Panc1 (cell line): ENCODE measurements at regions not wholly inside any gene's neighbourhood (a gene's known extent, or its start where the extent isn't known, plus 50 kb on each side); places are given as distances from the start of the nearest gene placed in this dataset.
"Not testable (repeated sequence)": the region's sequence is repeated elsewhere in the genome, so short reads cannot be mapped to it uniquely, and the experiment has no call there.

Experiments used
- POLR2AphosphoS5 ChIP-seq: IDR thresholded peaks from 2 replicates; pipeline ENCODE4 v1.6.1; 2012; ENCODE audit warnings: mild to moderate bottlenecking, low read depth, low read length, moderate library complexity
- SIN3A ChIP-seq: IDR thresholded peaks from 2 replicates; pipeline ENCODE4 v1.6.1; 2012; ENCODE audit warnings: low read depth, mild to moderate bottlenecking, low read length, moderate library complexity, borderline replicate concordance; ENCODE audit not compliant: insufficient read depth
- TCF7L2 ChIP-seq: IDR thresholded peaks from 2 replicates; pipeline ENCODE4 v1.6.1; 2011; ENCODE audit warnings: mild to moderate bottlenecking, low read depth, low read length, inconsistent platforms
- TF ChIP-seq, protein P1 (sequence below): fragments of 450-650 bp; IDR thresholded peaks from 2 replicates; pipeline ENCODE4 v1.5.1; 2017; ENCODE audit warnings: mild to moderate bottlenecking
- TF ChIP-seq, protein P2 (sequence below), 2 experiments: IDR thresholded peaks; 2 replicates each; pipeline ENCODE4 v1.6.1; 2011 to 2012; ENCODE audit warnings: low read depth in 2 of 2, control low read depth in 1 of 2, low read length in 1 of 2, mild to moderate bottlenecking in 1 of 2, moderate library complexity in 1 of 2; ENCODE audit not compliant: insufficient read depth in 1 of 2

DNA sequence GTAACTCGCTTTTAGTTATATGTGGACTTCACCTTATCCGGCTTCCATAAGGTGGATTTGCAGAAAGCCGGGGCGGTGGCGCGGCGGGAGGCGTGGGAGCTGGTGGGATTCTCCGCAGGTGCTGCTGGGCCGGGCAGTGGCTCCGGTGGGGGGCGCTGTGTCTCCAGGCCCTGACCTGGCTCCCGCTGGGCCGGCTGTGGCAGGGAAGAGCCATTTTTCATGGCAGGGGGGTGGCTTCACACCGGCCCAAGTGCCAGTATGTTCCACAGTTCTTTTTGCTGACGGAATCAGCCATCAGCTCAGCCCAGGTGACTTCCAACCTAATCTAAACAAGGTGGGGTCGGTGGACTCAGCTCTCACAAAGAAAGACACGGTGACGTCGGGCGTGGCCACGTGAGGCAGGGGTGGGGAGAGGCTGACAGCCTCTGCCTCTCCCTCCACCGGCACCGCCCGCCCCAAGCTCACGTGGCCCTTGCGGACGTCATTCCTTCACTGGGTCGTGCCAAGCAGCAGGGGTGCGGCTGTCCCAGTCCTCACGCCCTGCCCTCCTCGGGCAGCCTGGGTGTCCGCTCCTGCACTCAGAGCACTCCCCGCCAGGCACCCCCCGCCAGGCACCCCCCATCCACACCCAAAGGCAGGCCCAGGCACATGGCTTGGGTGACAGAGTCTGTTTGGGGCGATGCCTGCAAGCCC, 4429.9 kb upstream of the TPTE start:
- not testable (repeated sequence) for TF ChIP-seq POLR2AphosphoS5, SIN3A, TCF7L2
- TF ChIP-seq, protein P1, sequence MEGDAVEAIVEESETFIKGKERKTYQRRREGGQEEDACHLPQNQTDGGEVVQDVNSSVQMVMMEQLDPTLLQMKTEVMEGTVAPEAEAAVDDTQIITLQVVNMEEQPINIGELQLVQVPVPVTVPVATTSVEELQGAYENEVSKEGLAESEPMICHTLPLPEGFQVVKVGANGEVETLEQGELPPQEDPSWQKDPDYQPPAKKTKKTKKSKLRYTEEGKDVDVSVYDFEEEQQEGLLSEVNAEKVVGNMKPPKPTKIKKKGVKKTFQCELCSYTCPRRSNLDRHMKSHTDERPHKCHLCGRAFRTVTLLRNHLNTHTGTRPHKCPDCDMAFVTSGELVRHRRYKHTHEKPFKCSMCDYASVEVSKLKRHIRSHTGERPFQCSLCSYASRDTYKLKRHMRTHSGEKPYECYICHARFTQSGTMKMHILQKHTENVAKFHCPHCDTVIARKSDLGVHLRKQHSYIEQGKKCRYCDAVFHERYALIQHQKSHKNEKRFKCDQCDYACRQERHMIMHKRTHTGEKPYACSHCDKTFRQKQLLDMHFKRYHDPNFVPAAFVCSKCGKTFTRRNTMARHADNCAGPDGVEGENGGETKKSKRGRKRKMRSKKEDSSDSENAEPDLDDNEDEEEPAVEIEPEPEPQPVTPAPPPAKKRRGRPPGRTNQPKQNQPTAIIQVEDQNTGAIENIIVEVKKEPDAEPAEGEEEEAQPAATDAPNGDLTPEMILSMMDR = not testable (repeated sequence)
- TF ChIP-seq, protein P2, sequence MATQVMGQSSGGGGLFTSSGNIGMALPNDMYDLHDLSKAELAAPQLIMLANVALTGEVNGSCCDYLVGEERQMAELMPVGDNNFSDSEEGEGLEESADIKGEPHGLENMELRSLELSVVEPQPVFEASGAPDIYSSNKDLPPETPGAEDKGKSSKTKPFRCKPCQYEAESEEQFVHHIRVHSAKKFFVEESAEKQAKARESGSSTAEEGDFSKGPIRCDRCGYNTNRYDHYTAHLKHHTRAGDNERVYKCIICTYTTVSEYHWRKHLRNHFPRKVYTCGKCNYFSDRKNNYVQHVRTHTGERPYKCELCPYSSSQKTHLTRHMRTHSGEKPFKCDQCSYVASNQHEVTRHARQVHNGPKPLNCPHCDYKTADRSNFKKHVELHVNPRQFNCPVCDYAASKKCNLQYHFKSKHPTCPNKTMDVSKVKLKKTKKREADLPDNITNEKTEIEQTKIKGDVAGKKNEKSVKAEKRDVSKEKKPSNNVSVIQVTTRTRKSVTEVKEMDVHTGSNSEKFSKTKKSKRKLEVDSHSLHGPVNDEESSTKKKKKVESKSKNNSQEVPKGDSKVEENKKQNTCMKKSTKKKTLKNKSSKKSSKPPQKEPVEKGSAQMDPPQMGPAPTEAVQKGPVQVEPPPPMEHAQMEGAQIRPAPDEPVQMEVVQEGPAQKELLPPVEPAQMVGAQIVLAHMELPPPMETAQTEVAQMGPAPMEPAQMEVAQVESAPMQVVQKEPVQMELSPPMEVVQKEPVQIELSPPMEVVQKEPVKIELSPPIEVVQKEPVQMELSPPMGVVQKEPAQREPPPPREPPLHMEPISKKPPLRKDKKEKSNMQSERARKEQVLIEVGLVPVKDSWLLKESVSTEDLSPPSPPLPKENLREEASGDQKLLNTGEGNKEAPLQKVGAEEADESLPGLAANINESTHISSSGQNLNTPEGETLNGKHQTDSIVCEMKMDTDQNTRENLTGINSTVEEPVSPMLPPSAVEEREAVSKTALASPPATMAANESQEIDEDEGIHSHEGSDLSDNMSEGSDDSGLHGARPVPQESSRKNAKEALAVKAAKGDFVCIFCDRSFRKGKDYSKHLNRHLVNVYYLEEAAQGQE (IDR thresholded peaks at IDR 0.05; ENCODE audit: insufficient read depth in 1 of 2, low read depth in 2 of 2, low read length in 1 of 2) = not testable (repeated sequence)
